ENCODE measurements at regions not wholly inside any gene's neighbourhood (a gene's known extent, or its start where the extent isn't known, plus 50 kb on each side); places are given as distances from the start of the nearest gene placed in this dataset.

- DNase-seq, result no peak
Measured at GRCh38 chr4:15130441-15130840, 128.2 kb downstream of the CPEB2 start.

GRCh38 chr4:15131551-15131950 is 129.3 kb downstream of the CPEB2 start:
- DNase-seq, result no peak

GRCh38 chr4:15132739-15133138 is 130.5 kb downstream of the CPEB2 start:
- no peak for DNase-seq

GRCh38 chr4:15139599-15139998 is 137.3 kb downstream of the CPEB2 start:
- DNase-seq, result no peak

GRCh38 chr4:15142201-15142600 is 139.9 kb downstream of the CPEB2 start:
- DNase-seq, result peak in 1 of 2 experiments; percentile 16

GRCh38 chr4:15143551-15143950 is 141.3 kb downstream of the CPEB2 start:
- no peak for DNase-seq

- peak; percentile 72 to 84 for DNase-seq
Measured at GRCh38 chr4:15144249-15144966, 142.1 kb downstream of the CPEB2 start.

GRCh38 chr4:15144967-15145295 is 142.7 kb downstream of the CPEB2 start:
- DNase-seq, result peak; percentile 33 to 71

GRCh38 chr4:15145709-15146108 is 143.4 kb downstream of the CPEB2 start:
- no peak for DNase-seq

- no peak for DNase-seq
Measured at GRCh38 chr4:15147714-15148113, 145.4 kb downstream of the CPEB2 start.

- peak; percentile 88 to 96 for DNase-seq
Measured at GRCh38 chr4:15148199-15148598, 145.9 kb downstream of the CPEB2 start.

- no peak for DNase-seq
Measured at GRCh38 chr4:15148691-15149090, 146.4 kb downstream of the CPEB2 start.

GRCh38 chr4:15149234-15149838 is 147.1 kb downstream of the CPEB2 start:
- no peak for DNase-seq

- no peak for DNase-seq
Measured at GRCh38 chr4:15149839-15150592, 147.7 kb downstream of the CPEB2 start.

GRCh38 chr4:15150631-15151030 is 148.3 kb downstream of the CPEB2 start:
- no peak for DNase-seq

GRCh38 chr4:15151033-15151432 is 148.8 kb downstream of the CPEB2 start:
- no peak for DNase-seq

- no peak for DNase-seq
Measured at GRCh38 chr4:15153662-15154061, 151.4 kb downstream of the CPEB2 start.

- DNase-seq, result no peak
Measured at GRCh38 chr4:15158406-15159091, 156.3 kb downstream of the CPEB2 start.

- DNase-seq, result peak in 1 of 2 experiments; percentile 41
Measured at GRCh38 chr4:15159477-15160019, 157.3 kb downstream of the CPEB2 start.

- no peak for DNase-seq
Measured at GRCh38 chr4:15161439-15161838, 159.2 kb downstream of the CPEB2 start.

GRCh38 chr4:15162046-15162445 is 159.8 kb downstream of the CPEB2 start:
- no peak for DNase-seq

GRCh38 chr4:15162465-15163283 is 160.4 kb downstream of the CPEB2 start:
- peak in 1 of 2 experiments; percentile 23 for DNase-seq
